Lung microvascular endothelial cell (primary cell): ENCODE measurements at regions not wholly inside any gene's neighbourhood (a gene's known extent, or its start where the extent isn't known, plus 50 kb on each side); places are given as distances from the start of the nearest gene placed in this dataset.
"Not testable (repeated sequence)": the region's sequence is repeated elsewhere in the genome, so short reads cannot be mapped to it uniquely, and the experiment has no call there.

Experiments
- DNase-seq, 2 donors: peaks; one replicate each; pipeline versions ENCODE4 v3.0.0 to v3.0.0-alpha.2; 2010; ENCODE audit warnings: low read depth in 2 of 2

- not testable (repeated sequence) for DNase-seq
Measured at GRCh38 chr13:18240086-18240485, 941.5 kb downstream of the TUBA3C start.

GRCh38 chr13:18238586-18238985 is 943.0 kb downstream of the TUBA3C start:
- not testable (repeated sequence) for DNase-seq

- no peak for DNase-seq
Measured at GRCh38 chr13:18236528-18236815, 945.2 kb downstream of the TUBA3C start.

DNA sequence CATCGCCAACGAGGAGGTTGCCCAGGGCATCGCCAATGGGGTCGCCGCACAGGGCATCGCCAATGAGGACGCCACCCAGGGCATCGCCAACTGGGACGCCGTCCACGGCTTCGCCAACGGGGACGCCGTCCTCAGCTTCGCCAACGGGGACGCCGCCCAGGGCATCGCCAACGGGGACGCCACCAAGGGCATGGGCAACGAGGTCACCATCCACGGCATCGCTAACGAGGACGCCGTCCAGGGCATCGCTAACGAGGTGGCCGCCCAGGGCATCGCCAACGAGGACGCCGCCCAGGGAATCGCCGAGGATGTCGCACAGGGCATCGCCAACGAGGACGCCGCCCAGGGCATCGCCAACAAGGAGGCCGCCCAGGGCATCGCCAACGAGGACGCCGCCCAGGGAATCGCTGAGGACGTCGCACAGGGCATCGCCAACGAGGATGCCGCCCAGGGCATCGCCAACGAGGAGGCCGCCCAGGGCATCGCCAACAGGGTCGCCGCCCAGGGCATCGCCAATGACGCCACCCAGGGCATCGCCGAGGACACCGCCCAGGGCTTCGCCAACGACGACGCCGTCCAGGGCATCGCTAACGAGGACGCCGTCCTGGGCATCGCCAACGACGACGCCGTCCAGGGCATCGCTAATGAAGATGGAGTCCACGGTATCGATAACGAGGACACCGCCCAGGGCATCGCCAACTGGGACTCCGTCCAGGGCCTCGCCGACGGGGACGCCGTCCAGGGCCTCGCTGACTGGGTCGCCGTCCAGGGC is 945.7 kb downstream of the TUBA3C start:
- no peak for DNase-seq

GRCh38 chr13:18235172-18235571 is 946.5 kb downstream of the TUBA3C start:
- DNase-seq: no peak

- not testable (repeated sequence) for DNase-seq
Measured at GRCh38 chr13:18234451-18234850, 947.2 kb downstream of the TUBA3C start.

- no peak for DNase-seq
Measured at GRCh38 chr13:18233783-18234299, 947.8 kb downstream of the TUBA3C start.

- no peak for DNase-seq
Measured at GRCh38 chr13:18232994-18233782, 948.4 kb downstream of the TUBA3C start.

- DNase-seq: no peak
Measured at GRCh38 chr13:18232298-18232993, 949.2 kb downstream of the TUBA3C start.

- DNase-seq: not testable (repeated sequence)
Measured at GRCh38 chr13:18224411-18224810, 957.2 kb downstream of the TUBA3C start.

DNA sequence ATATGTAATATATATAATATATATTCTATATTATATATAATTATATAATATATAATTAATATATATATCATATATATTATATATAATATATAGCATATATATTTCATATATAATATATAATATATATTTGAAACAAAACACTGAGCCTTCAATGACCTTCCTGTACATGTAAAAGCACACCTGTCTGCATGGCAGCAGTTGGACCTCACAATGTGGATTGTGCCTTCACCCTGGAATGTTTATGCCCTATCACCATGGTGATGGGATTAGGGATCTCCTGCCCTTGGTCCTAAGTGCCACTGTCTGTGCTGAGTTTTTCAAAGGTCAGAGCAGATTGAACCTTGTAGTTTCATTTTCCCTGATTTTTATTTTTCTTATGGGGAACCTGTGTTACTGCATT is 966.9 kb downstream of the TUBA3C start:
- DNase-seq: not testable (repeated sequence)

GRCh38 chr13:18213511-18213910 is 968.1 kb downstream of the TUBA3C start:
- not testable (repeated sequence) for DNase-seq

DNA sequence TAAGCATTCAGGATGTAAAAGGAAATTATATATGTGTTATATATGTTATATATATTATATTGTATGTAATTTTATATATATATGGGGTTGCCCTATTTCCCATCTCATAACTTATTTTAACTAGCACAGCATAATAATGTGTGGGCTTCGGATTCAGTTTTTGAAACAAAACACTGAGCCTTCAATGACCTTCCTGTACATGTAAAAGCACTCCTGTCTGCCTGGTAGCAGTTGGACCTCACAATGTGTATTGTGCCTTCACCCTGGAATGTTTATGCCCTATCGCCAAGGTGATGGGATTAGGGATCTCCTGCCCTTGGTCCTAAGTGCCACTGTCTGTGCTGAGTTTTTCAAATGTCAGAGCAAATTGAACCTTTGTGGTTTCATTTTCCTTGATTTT is 968.8 kb downstream of the TUBA3C start:
- no peak for DNase-seq

DNA sequence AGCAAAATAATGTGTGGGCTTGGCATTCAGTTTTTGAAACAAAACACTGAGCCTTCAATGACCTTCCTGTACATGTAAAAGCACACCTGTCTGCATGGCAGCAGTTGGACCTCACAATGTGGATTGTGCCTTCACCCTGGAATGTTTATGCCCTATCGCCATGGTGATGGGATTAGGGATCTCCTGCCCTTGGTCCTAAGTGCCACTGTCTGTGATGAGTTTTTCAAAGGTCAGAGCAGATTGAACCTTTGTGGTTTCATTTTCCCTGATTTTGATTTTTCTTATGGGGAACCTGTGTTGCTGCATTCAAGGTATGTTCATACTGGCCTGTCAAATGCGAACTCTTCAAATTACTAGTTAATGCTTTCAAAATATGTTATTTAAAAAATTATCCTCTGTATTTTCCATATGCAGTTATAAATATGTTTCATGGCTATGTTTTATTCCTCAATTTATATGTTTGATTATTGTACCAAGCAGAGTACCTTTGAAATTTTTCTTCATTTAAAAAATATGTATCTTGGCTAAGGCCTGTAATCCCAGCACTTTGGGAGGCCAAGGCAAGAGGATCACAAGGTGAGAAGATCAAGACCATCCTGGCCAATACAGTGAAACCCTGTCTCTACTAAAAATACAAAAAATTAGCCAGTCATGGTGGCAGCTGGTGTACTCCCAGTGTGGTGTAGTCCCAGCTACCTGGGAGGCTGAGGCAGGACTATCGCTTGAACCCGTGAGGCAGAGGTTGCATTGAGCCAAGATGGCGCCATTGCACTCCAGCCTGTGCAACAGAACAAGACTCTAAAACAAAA is 969.7 kb downstream of the TUBA3C start:
- DNase-seq: not testable (repeated sequence)

- not testable (repeated sequence) for DNase-seq
Measured at GRCh38 chr13:18204614-18205178, 976.9 kb downstream of the TUBA3C start.

DNA sequence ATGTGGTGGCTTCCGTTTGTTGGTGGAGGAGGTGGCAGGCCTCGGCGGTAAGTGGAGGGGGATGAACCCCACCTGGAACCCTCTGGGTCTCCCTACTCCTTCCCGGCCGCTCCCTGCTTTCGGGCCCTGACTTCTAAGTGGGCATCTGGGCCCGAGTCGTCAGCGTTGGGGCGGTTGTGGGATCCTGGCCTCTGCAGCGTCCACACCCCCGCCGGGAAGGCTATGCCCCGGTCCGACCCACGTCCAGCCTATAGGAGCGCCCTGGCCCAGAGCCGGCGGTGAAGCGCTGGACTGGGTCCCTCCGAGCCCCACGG is 986.3 kb downstream of the TUBA3C start:
- not testable (repeated sequence) for DNase-seq

GRCh38 chr13:18194631-18195364 is 986.8 kb downstream of the TUBA3C start:
- not testable (repeated sequence) for DNase-seq

- not testable (repeated sequence) for DNase-seq
Measured at GRCh38 chr13:18194104-18194503, 987.5 kb downstream of the TUBA3C start.
